ENCODE measurements at regions not wholly inside any gene's neighbourhood (a gene's known extent, or its start where the extent isn't known, plus 50 kb on each side); places are given as distances from the start of the nearest gene placed in this dataset.

- Histone ChIP-seq H2AK5ac (ENCODE audit: low read depth, low read length) (no peak overlapping the region), H4K20me1 (replicated peaks in 1 of 2; ENCODE audit: control insufficient read depth in 1 of 2, insufficient read depth in 2 of 2, low read length in 2 of 2) (no peaks in the 10 kb centered on the region), H3K23me2 (ENCODE audit: low read depth, low read length) (no peaks in the 10 kb centered on the region), H3K56ac (replicated peaks; ENCODE audit: insufficient read length, low read depth, low read length) (no peak overlapping the region), H3K4ac (replicated peaks; ENCODE audit: insufficient read length, low read depth, low read length) (no peak overlapping the region), H3K23ac (ENCODE audit: insufficient read length) (no peak overlapping the region), H3K14ac (ENCODE audit: insufficient read length) (no peak overlapping the region), H3K27me3 (replicated peaks in 1 of 4; ENCODE audit: control insufficient read depth in 3 of 4, extremely low read depth in 1 of 4, insufficient read depth in 3 of 4, low read length in 3 of 4) (no peaks in the 10 kb centered on the region), H4K91ac (replicated peaks; ENCODE audit: insufficient read length, low read length) (no peak overlapping the region), H3K27ac (ENCODE audit: low read depth, low read length) (no peak overlapping the region), H2BK120ac (replicated peaks; ENCODE audit: low read depth, low read length) (no peak overlapping the region), H2BK5ac (ENCODE audit: low read depth, low read length) (no peak overlapping the region), H3K9me3 (ENCODE audit: insufficient read depth in 2 of 2, low read depth in 1 of 2, low read length in 1 of 2) (no peaks in the 10 kb centered on the region), H3K79me2 (ENCODE audit: control insufficient read depth in 1 of 2, insufficient read depth in 2 of 2, low read length in 2 of 2) (no peaks in the 10 kb centered on the region), H3K9ac (replicated peaks in 1 of 4; ENCODE audit: extremely low read depth in 1 of 4, low read depth in 3 of 4, low read length in 3 of 4) (no peak overlapping the region), H4K8ac (ENCODE audit: extremely low read depth, insufficient read depth, low read length) (no peak overlapping the region), H3K4me1 (replicated peaks in 1 of 4; ENCODE audit: control insufficient read depth in 3 of 4, insufficient read depth in 4 of 4, low read length in 3 of 4) (peaks cover 0 to 3% (median 1%) of the 10 kb centered on the region in 4 experiments; a peak in 3 of 7 replicates), H3K18ac (ENCODE audit: extremely low read depth, low read length) (no peak overlapping the region), H3K4me3 (ENCODE audit: extremely low read depth in 1 of 4, insufficient read depth in 2 of 4, low read depth in 3 of 4, low read length in 4 of 4) (no peak overlapping the region), H3K36me3 (ENCODE audit: control insufficient read depth in 2 of 4, insufficient read depth in 4 of 4, low read length in 3 of 4) (no peaks in the 10 kb centered on the region), H2BK15ac (ENCODE audit: low read length) (no peak overlapping the region), H3K4me2 (ENCODE audit: insufficient read depth in 1 of 2, low read depth in 2 of 2, low read length in 2 of 2) (no peak overlapping the region), H4K5ac (ENCODE audit: insufficient read length, low read depth, low read length) (no peak overlapping the region), H2AFZ (ENCODE audit: low read length) (no peak overlapping the region), H2BK12ac (ENCODE audit: low read depth, low read length) (no peak overlapping the region), H2BK20ac (ENCODE audit: low read length) (no peak overlapping the region), H3K79me1 (ENCODE audit: low read depth, low read length) (no peaks in the 10 kb centered on the region)
- POLR2A ChIA-PET (ENCODE audit: partially characterized antibody), result no interaction called here
- TF ChIP-seq TCF12 (IDR thresholded peaks at IDR 0.05; ENCODE audit: low read depth, low read length), result no peak
- no peak for TF ChIP-seq CTBP2 (IDR thresholded peaks at IDR 0.05; ENCODE audit: borderline replicate concordance, insufficient read depth, insufficient read length, low read length)
- TF ChIP-seq CHD1 (IDR thresholded peaks at IDR 0.05; ENCODE audit: low read depth, low read length), result no peak
- TF ChIP-seq TBP (IDR thresholded peaks at IDR 0.05; ENCODE audit: low read depth, low read length), result no peak
- TF ChIP-seq NANOG (IDR thresholded peaks at IDR 0.05; ENCODE audit: insufficient read depth, low read depth, low read length, poor library complexity, severe bottlenecking), result no peak
- TF ChIP-seq CBX5 (IDR thresholded peaks at IDR 0.05; ENCODE audit: low read depth, low read length), result no peak
- TF ChIP-seq JUN (IDR thresholded peaks at IDR 0.05; ENCODE audit: low read depth, low read length), result no peak
- 95% methylated on average over 5 of the region's 5 CpGs; no CpG with 5 or more reads in 1 of the 2 experiments for WGBS, 2 experiments (ENCODE audit: extremely low coverage in 1 of 2, insufficient coverage in 1 of 2, insufficient read length in 1 of 2, insufficient replicate concordance in 2 of 2, low coverage in 1 of 2, low lambda C conversion rate in 2 of 2, missing lambda C conversion rate in 1 of 2)
- DNase-seq (ENCODE audit: low read depth in 1 of 2, low spot score in 2 of 2), result no peak
- CTCF ChIA-PET (ENCODE audit: partially characterized antibody), result no interaction called here
- FAIRE-seq, result no peak
These were observed 435.9 kb downstream of the DSEL start for GRCh38 chr18:67080601-67081000.

Data from H1 (cell line).